Bronchial epithelial cell (primary cell): ENCODE measurements at regions not wholly inside any gene's neighbourhood (a gene's known extent, or its start where the extent isn't known, plus 50 kb on each side); places are given as distances from the start of the nearest gene placed in this dataset.
A peak's percentile ranks its signal among the peaks of the same experiment; 100 is the strongest.

ENCODE experiments used
- DNase-seq: peaks from one replicate; pipeline ENCODE4 v3.0.0-alpha.2; 2010; ENCODE audit warnings: low read depth
- FAIRE-seq: peaks from 2 replicates; lab custom pipeline; 2011; peaks lifted over from hg19 to GRCh38; lab: Jason Lieb, UNC
- H3K27me3 ChIP-seq: 2 replicates; pipeline ENCODE4 v1.5.1; 2011; ENCODE audit warnings: low read length; ENCODE audit not compliant: control insufficient read depth, insufficient read depth
- H3K36me3 ChIP-seq: 2 replicates; pipeline ENCODE4 v1.5.1; 2011; ENCODE audit warnings: low read length; ENCODE audit not compliant: control insufficient read depth, insufficient read depth
- H3K4me3 ChIP-seq: 2 replicates; pipeline ENCODE4 v1.5.1; 2011; ENCODE audit warnings: mild to moderate bottlenecking, low read depth, low read length, control low read depth
- CTCF ChIP-seq: IDR thresholded peaks from 2 replicates; pipeline ENCODE4 v1.5.1; 2011; ENCODE audit warnings: mild to moderate bottlenecking, moderate library complexity, low read length, control low read depth, inconsistent platforms; ENCODE audit not compliant: insufficient read depth, severe bottlenecking

DNA sequence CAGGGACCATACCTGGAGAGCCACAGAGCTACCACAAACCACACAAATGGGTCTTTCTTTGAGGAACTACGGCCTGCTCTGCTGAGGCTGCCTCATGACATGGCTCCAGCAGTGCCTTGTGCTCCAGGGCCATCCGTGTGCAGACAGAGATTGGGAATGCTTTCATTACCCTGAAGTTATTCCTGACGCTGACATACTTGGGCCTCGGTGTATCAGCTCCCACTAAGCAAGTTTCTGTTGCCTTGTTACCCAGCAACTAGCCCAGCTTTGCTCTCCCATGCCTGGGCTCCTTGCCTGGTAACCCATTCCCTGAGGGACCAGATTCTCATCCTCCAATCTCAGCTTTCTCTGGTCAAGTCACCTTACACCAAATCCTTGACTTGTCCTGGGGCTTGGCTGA lies 80.3 kb upstream of the FZD7 start:
- FAIRE-seq (peak; percentile 13), DNase-seq (no peak)
- Histone ChIP-seq H3K27me3 (no peaks in the 10 kb centered on the region), H3K4me3 (no peak overlapping the region), H3K36me3 (no peaks in the 10 kb centered on the region)
- TF ChIP-seq CTCF, result no peak

DNA sequence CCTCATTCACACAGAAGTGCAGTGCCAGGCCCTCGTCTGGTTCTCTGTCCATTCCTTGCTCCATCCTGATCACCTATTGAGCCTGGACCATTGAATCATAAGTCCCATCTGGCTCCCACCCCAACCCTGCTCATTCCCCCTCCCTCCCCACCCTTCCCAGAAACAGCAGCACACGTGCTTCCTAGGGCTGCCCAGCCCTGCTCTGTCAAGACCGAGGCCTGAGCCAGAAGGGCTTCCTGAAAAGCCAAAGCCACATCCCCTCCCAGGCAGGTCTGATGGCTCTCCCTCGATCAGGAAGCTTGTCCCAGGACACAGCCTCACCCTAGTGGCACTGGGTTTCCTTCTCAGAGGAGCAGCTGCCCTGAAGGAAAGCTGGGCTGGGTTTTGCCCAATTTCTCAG lies 79.8 kb upstream of the FZD7 start:
- no peak for TF ChIP-seq CTCF
- no peaks in the 10 kb centered on the region for H3K27me3 ChIP-seq
- no peaks in the 10 kb centered on the region for H3K36me3 ChIP-seq
- FAIRE-seq, result no peak
- H3K4me3 ChIP-seq, result no peak overlapping the region
- no peak for DNase-seq

GRCh38 chr2:201955231-201955630 lies 78.4 kb upstream of the FZD7 start:
- no peaks in the 10 kb centered on the region for H3K36me3 ChIP-seq
- FAIRE-seq, result no peak
- no peak for TF ChIP-seq CTCF
- H3K4me3 ChIP-seq, result no peak overlapping the region
- no peaks in the 10 kb centered on the region for H3K27me3 ChIP-seq
- DNase-seq, result no peak

DNA sequence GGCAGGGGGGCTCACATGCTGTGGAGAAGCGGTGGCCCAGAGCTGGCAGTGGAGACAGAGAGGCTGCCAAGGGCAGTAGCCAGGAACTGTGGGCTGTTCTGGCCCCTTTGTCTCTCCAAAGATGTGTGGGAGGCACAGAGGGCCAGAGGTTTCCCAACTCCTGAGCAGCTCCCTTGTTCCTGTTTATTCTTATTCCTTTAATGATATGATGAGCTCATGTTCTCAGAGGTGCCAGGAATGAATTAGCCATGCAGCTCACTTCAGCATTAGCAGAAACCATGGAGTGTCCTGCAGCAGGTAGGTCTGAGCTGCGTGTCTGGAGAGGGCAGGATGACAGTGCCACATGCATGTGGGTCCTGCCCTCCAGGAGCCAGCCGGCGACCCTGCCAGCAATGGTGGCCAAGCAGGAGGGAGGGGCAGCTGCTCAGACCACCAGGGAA lies 77.9 kb upstream of the FZD7 start:
- no peak for TF ChIP-seq CTCF
- no peaks in the 10 kb centered on the region for H3K27me3 ChIP-seq
- H3K4me3 ChIP-seq, result no peak overlapping the region
- FAIRE-seq (no peak), DNase-seq (no peak)
- no peaks in the 10 kb centered on the region for H3K36me3 ChIP-seq

DNA sequence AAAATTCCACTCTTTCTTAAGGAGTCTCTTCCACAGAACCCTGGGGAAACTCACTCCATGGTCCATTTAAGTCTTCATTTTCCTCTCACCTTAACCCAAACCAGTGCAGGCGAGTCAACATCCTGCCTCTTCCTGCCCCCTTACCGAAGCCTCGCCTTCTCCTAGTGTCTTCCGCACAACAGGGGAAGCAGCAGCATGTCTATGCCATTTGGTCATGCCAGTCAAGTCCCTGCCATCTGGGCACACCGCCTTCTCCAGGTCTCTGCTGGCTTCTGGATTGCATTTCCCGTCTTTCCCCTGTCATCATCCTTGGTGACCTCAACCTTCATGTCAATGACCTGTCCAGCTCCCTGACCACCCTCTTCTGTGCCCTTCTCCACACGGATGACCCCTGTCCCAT lies 77.3 kb upstream of the FZD7 start:
- FAIRE-seq (no peak), DNase-seq (no peak)
- no peak for TF ChIP-seq CTCF
- no peaks in the 10 kb centered on the region for H3K27me3 ChIP-seq
- H3K4me3 ChIP-seq, result no peak overlapping the region
- H3K36me3 ChIP-seq, result no peaks in the 10 kb centered on the region

DNA sequence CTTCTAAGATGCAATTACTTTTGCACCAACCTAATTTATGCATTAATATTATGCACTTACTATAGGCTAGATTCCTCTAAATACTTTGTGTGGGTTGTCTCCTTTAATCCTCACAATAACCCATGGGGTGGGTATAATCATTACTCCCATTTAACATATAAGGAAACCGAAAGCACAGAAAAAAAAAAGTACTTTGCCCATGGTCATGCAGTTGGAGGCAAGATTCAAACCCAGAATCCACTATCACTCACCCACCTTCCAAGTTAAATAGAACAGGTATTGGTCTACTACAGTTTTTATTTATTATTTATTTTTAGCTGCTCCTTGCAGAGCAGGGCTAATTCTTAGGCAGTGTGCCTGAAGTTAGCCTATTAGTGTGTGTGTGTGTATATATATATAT lies 76.6 kb upstream of the FZD7 start:
- no peak for DNase-seq
- no peak overlapping the region for H3K4me3 ChIP-seq
- no peak for FAIRE-seq
- TF ChIP-seq CTCF, result no peak
- H3K27me3 ChIP-seq, result no peaks in the 10 kb centered on the region
- H3K36me3 ChIP-seq, result no peaks in the 10 kb centered on the region
